H1 (cell line): ENCODE measurements at regions not wholly inside any gene's neighbourhood (a gene's known extent, or its start where the extent isn't known, plus 50 kb on each side); places are given as distances from the start of the nearest gene placed in this dataset.

ENCODE experiments used
- CTCF ChIA-PET: fragments of 300-600 bp; sonication (Branson Sonifier 250); formaldehyde crosslinking; loops from one replicate; lab custom pipeline; 2021; ENCODE audit not compliant: partially characterized antibody; lab: Charles Lee
- POLR2A ChIA-PET: fragments of 300-600 bp; sonication (Branson Sonifier 250); formaldehyde crosslinking; loops from one replicate; lab custom pipeline; 2021; ENCODE audit warnings: inconsistent platforms; ENCODE audit not compliant: partially characterized antibody; lab: Charles Lee
- DNase-seq, 2 experiments: peaks; one replicate each; pipeline versions ENCODE4 v3.0.0 to v3.0.0-alpha.2; 2010 to 2022; ENCODE audit warnings: low spot score in 2 of 2, low read depth in 1 of 2, mixed read lengths in 1 of 2
- FAIRE-seq: peaks from 2 replicates; lab custom pipeline; 2011; peaks lifted over from hg19 to GRCh38; lab: Jason Lieb, UNC
- H2AFZ ChIP-seq: 2 replicates; pipeline ENCODE4 v1.8.1; 2012; ENCODE audit warnings: low read length, inconsistent platforms
- H2AK5ac ChIP-seq: 2 replicates; pipeline ENCODE4 v1.6.1; 2013; ENCODE audit warnings: low read depth, low read length
- H2BK120ac ChIP-seq: replicated peaks from 2 replicates; pipeline ENCODE3; 2013; ENCODE audit warnings: low read depth, low read length, inconsistent platforms
- H2BK12ac ChIP-seq: 2 replicates; pipeline ENCODE4 v1.6.1; 2013; ENCODE audit warnings: low read depth, low read length
- H2BK15ac ChIP-seq: 2 replicates; pipeline ENCODE4 v1.6.1; 2013; ENCODE audit warnings: low read length
- H2BK20ac ChIP-seq: 2 replicates; pipeline ENCODE4 v1.6.1; 2013; ENCODE audit warnings: low read length
- H2BK5ac ChIP-seq: 2 replicates; pipeline ENCODE4 v1.6.1; 2013; ENCODE audit warnings: low read depth, low read length
- H3K14ac ChIP-seq: 2 replicates; pipeline ENCODE4 v1.6.1; 2013; ENCODE audit warnings: inconsistent platforms; ENCODE audit not compliant: insufficient read length
- H3K18ac ChIP-seq: 2 replicates; pipeline ENCODE4 v1.6.1; 2013; ENCODE audit warnings: low read length; ENCODE audit errors: extremely low read depth
- H3K23ac ChIP-seq: 2 replicates; pipeline ENCODE4 v1.6.1; 2013; ENCODE audit warnings: inconsistent platforms; ENCODE audit not compliant: insufficient read length
- H3K23me2 ChIP-seq: 2 replicates; pipeline ENCODE4 v1.6.1; 2013; ENCODE audit warnings: low read depth, low read length
- H3K27ac ChIP-seq: 2 replicates; pipeline ENCODE4 v1.6.1; 2011; ENCODE audit warnings: low read depth, low read length, inconsistent platforms
- H3K27me3 ChIP-seq, 4 experiments: replicated peaks in 1 of 4; 1 replicate in 1 of 4; 2 replicates in 3 of 4; pipeline versions ENCODE4 v1.6.1 to v1.8.1; 2011 to 2013; ENCODE audit warnings: low read length in 3 of 4, mild to moderate bottlenecking in 3 of 4, inconsistent platforms in 2 of 4, mixed read lengths in 2 of 4, moderate library complexity in 1 of 4; ENCODE audit not compliant: control insufficient read depth in 3 of 4, insufficient read depth in 3 of 4; ENCODE audit errors: extremely low read depth in 1 of 4
- H3K36me3 ChIP-seq, 4 experiments: 2 replicates each; pipeline versions ENCODE4 v1.6.1 to v1.8.1; 2011 to 2013; ENCODE audit warnings: mild to moderate bottlenecking in 4 of 4, low read length in 3 of 4, moderate library complexity in 2 of 4, control low read depth in 1 of 4, inconsistent platforms in 1 of 4; ENCODE audit not compliant: insufficient read depth in 4 of 4, control insufficient read depth in 2 of 4
- H3K4ac ChIP-seq: replicated peaks from 2 replicates; pipeline ENCODE3; 2013; ENCODE audit warnings: low read length, low read depth, mixed read lengths, inconsistent platforms; ENCODE audit not compliant: insufficient read length
- H3K4me1 ChIP-seq, 4 experiments: replicated peaks in 1 of 4; 1 replicate in 1 of 4; 2 replicates in 3 of 4; pipeline versions ENCODE4 v1.6.1 to v1.8.1; 2011 to 2013; ENCODE audit warnings: low read length in 3 of 4, inconsistent platforms in 2 of 4, mixed read lengths in 1 of 4; ENCODE audit not compliant: insufficient read depth in 4 of 4, control insufficient read depth in 3 of 4
- H3K4me2 ChIP-seq, 2 experiments: 2 replicates each; pipeline versions ENCODE4 v1.6.1 to v1.8.1; 2011 to 2013; ENCODE audit warnings: low read depth in 2 of 2, low read length in 2 of 2, control low read depth in 1 of 2, inconsistent platforms in 1 of 2, mild to moderate bottlenecking in 1 of 2; ENCODE audit not compliant: insufficient read depth in 1 of 2
- H3K4me3 ChIP-seq, 4 experiments: fragments of 200-600, 300-600 bp in 1 of 4; sonication (generic), shearing (Covaris generic), sonication (Bioruptor Twin) in 1 of 4; 2 replicates each; pipeline versions ENCODE4 v1.5.1 to v1.8.1; 2011 to 2016; ENCODE audit warnings: low read length in 4 of 4, low read depth in 3 of 4, control low read depth in 2 of 4, inconsistent platforms in 2 of 4, mild to moderate bottlenecking in 2 of 4, mixed read lengths in 1 of 4, moderate library complexity in 1 of 4; ENCODE audit not compliant: insufficient read depth in 2 of 4; ENCODE audit errors: extremely low read depth in 1 of 4
- H3K56ac ChIP-seq: replicated peaks from 2 replicates; pipeline ENCODE3; 2013; ENCODE audit warnings: low read depth, mild to moderate bottlenecking, mixed read lengths, low read length, inconsistent platforms; ENCODE audit not compliant: insufficient read length
- H3K79me1 ChIP-seq: 2 replicates; pipeline ENCODE4 v1.6.1; 2013; ENCODE audit warnings: low read depth, low read length, control low read depth
- H3K79me2 ChIP-seq, 2 experiments: 2 replicates each; pipeline versions ENCODE4 v1.6.1 to v1.8.1; 2012 to 2013; ENCODE audit warnings: low read length in 2 of 2, mild to moderate bottlenecking in 2 of 2, inconsistent platforms in 1 of 2; ENCODE audit not compliant: insufficient read depth in 2 of 2, control insufficient read depth in 1 of 2
- H3K9ac ChIP-seq, 4 experiments: replicated peaks in 1 of 4; 1 replicate in 1 of 4; 2 replicates in 3 of 4; pipeline versions ENCODE4 v1.6.1 to v1.8.1; 2011 to 2013; ENCODE audit warnings: low read depth in 3 of 4, low read length in 3 of 4, control low read depth in 2 of 4, mild to moderate bottlenecking in 2 of 4, moderate library complexity in 2 of 4, inconsistent platforms in 1 of 4; ENCODE audit errors: extremely low read depth in 1 of 4
- H3K9me3 ChIP-seq, 2 experiments: 2 replicates each; pipeline versions ENCODE4 v1.6.1 to v1.8.1; 2012 to 2013; ENCODE audit warnings: mild to moderate bottlenecking in 2 of 2, moderate library complexity in 2 of 2, control low read depth in 1 of 2, inconsistent platforms in 1 of 2, low read depth in 1 of 2, low read length in 1 of 2, mixed read lengths in 1 of 2; ENCODE audit not compliant: insufficient read depth in 2 of 2
- H4K20me1 ChIP-seq, 2 experiments: replicated peaks in 1 of 2; 2 replicates each; pipeline versions ENCODE3 to v1.8.1; 2011 to 2013; ENCODE audit warnings: inconsistent platforms in 2 of 2, low read length in 2 of 2, mild to moderate bottlenecking in 1 of 2; ENCODE audit not compliant: insufficient read depth in 2 of 2, control insufficient read depth in 1 of 2
- H4K5ac ChIP-seq: 2 replicates; pipeline ENCODE4 v1.6.1; 2013; ENCODE audit warnings: low read length, low read depth, mixed read lengths, inconsistent platforms; ENCODE audit not compliant: insufficient read length
- H4K8ac ChIP-seq: 2 replicates; pipeline ENCODE4 v1.8.0; 2013; ENCODE audit warnings: mild to moderate bottlenecking, moderate library complexity, low read length, inconsistent platforms; ENCODE audit not compliant: insufficient read depth; ENCODE audit errors: extremely low read depth
- H4K91ac ChIP-seq: replicated peaks from 2 replicates; pipeline ENCODE3; 2013; ENCODE audit warnings: low read length, mixed read lengths, inconsistent platforms; ENCODE audit not compliant: insufficient read length
- ATF3 ChIP-seq: IDR thresholded peaks from 2 replicates; pipeline ENCODE4 v1.6.1; 2011; ENCODE audit warnings: low read depth, mild to moderate bottlenecking, low read length; ENCODE audit not compliant: insufficient read depth
- CTCF ChIP-seq, 3 experiments: IDR thresholded peaks; 1 replicate in 2 of 3; 2 replicates in 1 of 3; pipeline versions ENCODE4 v1.5.1 to v1.6.1; 2011; ENCODE audit warnings: low read length in 3 of 3, mild to moderate bottlenecking in 3 of 3, inconsistent platforms in 2 of 3, low read depth in 1 of 3, moderate library complexity in 1 of 3; ENCODE audit not compliant: insufficient read depth in 1 of 3; ENCODE audit errors: control extremely low read depth in 1 of 3
- FOSL1 ChIP-seq: IDR thresholded peaks from 2 replicates; pipeline ENCODE4 v1.6.1; 2011; ENCODE audit warnings: mild to moderate bottlenecking, low read depth, low read length, moderate library complexity; ENCODE audit not compliant: insufficient read depth
- JUND ChIP-seq: IDR thresholded peaks from 2 replicates; pipeline ENCODE4 v1.6.1; 2011; ENCODE audit warnings: mild to moderate bottlenecking, improper control_type of control experiment, low read length
- KDM1A ChIP-seq: fragments of 200-600, 300-600 bp; sonication (generic); IDR thresholded peaks from 2 replicates; pipeline ENCODE4 v1.7.1; 2016; ENCODE audit warnings: mild to moderate bottlenecking, low read length, borderline replicate concordance
- KDM4A ChIP-seq: IDR thresholded peaks from one replicate; pipeline ENCODE4 v1.7.1; 2012; ENCODE audit warnings: low read depth, mild to moderate bottlenecking, moderate library complexity, low read length, inconsistent platforms; ENCODE audit not compliant: severe bottlenecking
- PHF8 ChIP-seq: fragments of 200-600 bp; sonication (generic); conservative IDR thresholded peaks from 2 replicates; pipeline ENCODE4 v1.7.1; 2012; ENCODE audit warnings: low read depth, mild to moderate bottlenecking, inconsistent platforms, low read length, moderate library complexity
- RXRA ChIP-seq: IDR thresholded peaks from 2 replicates; pipeline ENCODE4 v1.6.1; 2011; ENCODE audit warnings: low read depth, mild to moderate bottlenecking, low read length, moderate library complexity; ENCODE audit not compliant: insufficient read depth
- WGBS, 2 experiments: shearing (Covaris generic) in 1 of 2; methylation state at CpG; one replicate each; pipeline versions ENCODE4 v1.1.6 to v1.1.7; 2013 to 2015; ENCODE audit warnings: low lambda C conversion rate in 2 of 2, mixed read lengths in 2 of 2, inconsistent platforms in 1 of 2, low coverage in 1 of 2, missing lambda C conversion rate in 1 of 2; ENCODE audit not compliant: insufficient replicate concordance in 2 of 2, insufficient coverage in 1 of 2, insufficient read length in 1 of 2; ENCODE audit errors: extremely low coverage in 1 of 2, missing lambda C conversion rate in 1 of 2; 5-methylcytosine and 5-hydroxymethylcytosine counted together
- TF ChIP-seq, protein P1 (sequence below): IDR thresholded peaks from 2 replicates; pipeline ENCODE4 v1.6.1; 2012; ENCODE audit warnings: low read length, inconsistent platforms

DNA sequence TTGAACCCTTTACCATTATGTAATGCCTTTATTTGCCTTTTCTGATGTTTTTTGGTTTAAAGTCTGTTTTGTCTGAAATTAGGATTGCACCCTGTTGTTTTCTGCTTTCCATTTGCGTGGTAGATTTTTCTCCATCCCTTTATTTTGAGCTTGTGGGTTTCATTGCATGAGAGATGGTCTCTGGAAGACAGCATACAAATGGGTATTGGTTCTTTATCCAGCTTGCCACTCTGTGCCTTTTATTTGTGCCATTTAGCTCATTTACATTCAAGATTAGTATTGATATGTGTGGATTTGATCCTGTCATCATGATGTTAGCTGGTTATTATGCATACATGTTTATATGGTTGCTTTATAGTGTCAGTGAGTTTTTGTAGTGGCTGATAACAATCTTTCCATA, 318.7 kb upstream of the PPP2R3A start:
- H3K9me3 ChIP-seq, result no peaks in the 10 kb centered on the region; a peak in 1 of 4 replicates
- H4K5ac ChIP-seq, result no peak overlapping the region
- no peak overlapping the region for H3K27ac ChIP-seq
- no peak overlapping the region for H2AFZ ChIP-seq
- H2BK12ac ChIP-seq, result no peak overlapping the region
- H3K56ac ChIP-seq, result no peak overlapping the region
- H2BK15ac ChIP-seq, result no peak overlapping the region
- no peaks in the 10 kb centered on the region for H3K27me3 ChIP-seq
- no peaks in the 10 kb centered on the region for H3K79me1 ChIP-seq
- H4K91ac ChIP-seq, result no peak overlapping the region
- H3K4me1 ChIP-seq, result peaks cover 0 to 4% (median 0%) of the 10 kb centered on the region in 4 experiments; a peak in 1 of 7 replicates
- no peak overlapping the region for H2BK120ac ChIP-seq
- no peaks in the 10 kb centered on the region; the same call in 1 of the 2 replicates for H3K23me2 ChIP-seq
- FAIRE-seq, result no peak
- no peak overlapping the region for H4K8ac ChIP-seq
- no peak overlapping the region for H3K4ac ChIP-seq
- H2BK20ac ChIP-seq, result no peak overlapping the region
- no peak overlapping the region for H3K9ac ChIP-seq
- no peaks in the 10 kb centered on the region for H3K79me2 ChIP-seq
- no peak overlapping the region for H3K4me2 ChIP-seq
- no peak overlapping the region for H2AK5ac ChIP-seq
- H3K18ac ChIP-seq, result no peak overlapping the region
- POLR2A ChIA-PET, result interaction anchor here (0.6 kb wide), 1 partner anchor 1420 kb away, joined by 3 read pairs; no protein-coding TSS in a partner anchor
- H3K14ac ChIP-seq, result no peak overlapping the region
- H3K23ac ChIP-seq, result no peak overlapping the region
- H2BK5ac ChIP-seq, result no peak overlapping the region
- CTCF ChIA-PET, result interaction anchor here (1.0 kb wide), 1 partner anchor 852 kb away, joined by 3 read pairs; the partner anchor contains the start of gene EPHB1
- H4K20me1 ChIP-seq, result no peaks in the 10 kb centered on the region
- H3K36me3 ChIP-seq, result no peaks in the 10 kb centered on the region
- 94% methylated on average over 1 of the region's 1 CpG; no CpG with 5 or more reads in 1 of the 2 experiments for WGBS, 2 experiments
- H3K4me3 ChIP-seq, result no peak overlapping the region
- DNase-seq, result no peak
- no peak for TF ChIP-seq KDM1A
- TF ChIP-seq, protein P1, sequence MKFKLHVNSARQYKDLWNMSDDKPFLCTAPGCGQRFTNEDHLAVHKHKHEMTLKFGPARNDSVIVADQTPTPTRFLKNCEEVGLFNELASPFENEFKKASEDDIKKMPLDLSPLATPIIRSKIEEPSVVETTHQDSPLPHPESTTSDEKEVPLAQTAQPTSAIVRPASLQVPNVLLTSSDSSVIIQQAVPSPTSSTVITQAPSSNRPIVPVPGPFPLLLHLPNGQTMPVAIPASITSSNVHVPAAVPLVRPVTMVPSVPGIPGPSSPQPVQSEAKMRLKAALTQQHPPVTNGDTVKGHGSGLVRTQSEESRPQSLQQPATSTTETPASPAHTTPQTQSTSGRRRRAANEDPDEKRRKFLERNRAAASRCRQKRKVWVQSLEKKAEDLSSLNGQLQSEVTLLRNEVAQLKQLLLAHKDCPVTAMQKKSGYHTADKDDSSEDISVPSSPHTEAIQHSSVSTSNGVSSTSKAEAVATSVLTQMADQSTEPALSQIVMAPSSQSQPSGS, result no peak
- TF ChIP-seq RXRA, result no peak
- no peak for TF ChIP-seq CTCF (IDR thresholded peaks at IDR 0.05; ENCODE audit: control extremely low read depth in 1 of 3, insufficient read depth in 1 of 3, low read depth in 1 of 3, low read length in 3 of 3)
- TF ChIP-seq PHF8, result no peak
- no peak for TF ChIP-seq FOSL1
- no peak for TF ChIP-seq ATF3
- TF ChIP-seq KDM4A, result no peak
- TF ChIP-seq JUND, result no peak
